Mammary epithelial cell (primary cell): ENCODE measurements at regions not wholly inside any gene's neighbourhood (a gene's known extent, or its start where the extent isn't known, plus 50 kb on each side); places are given as distances from the start of the nearest gene placed in this dataset.

Source experiments
- EZH2 ChIP-seq: IDR thresholded peaks from 2 replicates; pipeline ENCODE4 v1.6.1; 2012; ENCODE audit warnings: low read length, inconsistent platforms, borderline replicate concordance
- TF ChIP-seq, protein P1 (sequence below), 2 donors: IDR thresholded peaks in 1 of 2; conservative IDR thresholded peaks in 1 of 2; 2 replicates each; pipeline ENCODE4 v1.5.1; 2011 to 2012; ENCODE audit warnings: inconsistent platforms in 2 of 2, low read length in 2 of 2, mild to moderate bottlenecking in 2 of 2, control low read depth in 1 of 2, low read depth in 1 of 2; ENCODE audit not compliant: insufficient read depth in 1 of 2; ENCODE audit errors: extremely low read depth in 1 of 2

- TF ChIP-seq, protein P1, sequence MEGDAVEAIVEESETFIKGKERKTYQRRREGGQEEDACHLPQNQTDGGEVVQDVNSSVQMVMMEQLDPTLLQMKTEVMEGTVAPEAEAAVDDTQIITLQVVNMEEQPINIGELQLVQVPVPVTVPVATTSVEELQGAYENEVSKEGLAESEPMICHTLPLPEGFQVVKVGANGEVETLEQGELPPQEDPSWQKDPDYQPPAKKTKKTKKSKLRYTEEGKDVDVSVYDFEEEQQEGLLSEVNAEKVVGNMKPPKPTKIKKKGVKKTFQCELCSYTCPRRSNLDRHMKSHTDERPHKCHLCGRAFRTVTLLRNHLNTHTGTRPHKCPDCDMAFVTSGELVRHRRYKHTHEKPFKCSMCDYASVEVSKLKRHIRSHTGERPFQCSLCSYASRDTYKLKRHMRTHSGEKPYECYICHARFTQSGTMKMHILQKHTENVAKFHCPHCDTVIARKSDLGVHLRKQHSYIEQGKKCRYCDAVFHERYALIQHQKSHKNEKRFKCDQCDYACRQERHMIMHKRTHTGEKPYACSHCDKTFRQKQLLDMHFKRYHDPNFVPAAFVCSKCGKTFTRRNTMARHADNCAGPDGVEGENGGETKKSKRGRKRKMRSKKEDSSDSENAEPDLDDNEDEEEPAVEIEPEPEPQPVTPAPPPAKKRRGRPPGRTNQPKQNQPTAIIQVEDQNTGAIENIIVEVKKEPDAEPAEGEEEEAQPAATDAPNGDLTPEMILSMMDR (conservative IDR thresholded peaks at IDR 0.05 in 1 of 2, IDR thresholded peaks at IDR 0.05 in 1 of 2; ENCODE audit: extremely low read depth in 1 of 2, insufficient read depth in 1 of 2, low read depth in 1 of 2, low read length in 2 of 2): no peak
- no peak for TF ChIP-seq EZH2
Measured at GRCh38 chr11:103649401-103649895, 387.0 kb upstream of the DDI1 start.
